BJ (cell line): ENCODE measurements at regions not wholly inside any gene's neighbourhood (a gene's known extent, or its start where the extent isn't known, plus 50 kb on each side); places are given as distances from the start of the nearest gene placed in this dataset.

Experiments
- CTCF ChIA-PET: fragments of 350-600 bp; formaldehyde crosslinking; extraction: SDS; loops from one replicate; lab custom pipeline; 2021; ENCODE audit warnings: antibody characterized with exemption, inconsistent platforms; lab: Yijun Ruan, JAX
- POLR2A ChIA-PET: fragments of 300-600 bp; sonication (Branson Sonifier 250); formaldehyde crosslinking; extraction: SDS; loops from one replicate; lab custom pipeline; 2021; ENCODE audit warnings: antibody characterized with exemption; lab: Charles Lee
- DNase-seq: peaks from one replicate; pipeline ENCODE4 v3.0.0-alpha.2; 2011; ENCODE audit warnings: low read depth
- H3K27me3 ChIP-seq: 2 replicates; pipeline ENCODE4 v1.6.0; 2011; ENCODE audit warnings: low read length; ENCODE audit not compliant: control insufficient read depth, insufficient read depth
- H3K36me3 ChIP-seq: 2 replicates; pipeline ENCODE4 v1.5.1; 2011; ENCODE audit warnings: low read length; ENCODE audit not compliant: control insufficient read depth, insufficient read depth
- H3K4me3 ChIP-seq: 2 replicates; pipeline ENCODE4 v1.5.1; 2011; ENCODE audit warnings: low read depth, mild to moderate bottlenecking, control low read depth, low read length
- TF ChIP-seq, protein P1 (sequence below): IDR thresholded peaks from 2 replicates; pipeline ENCODE4 v1.5.1; 2011; ENCODE audit warnings: low read depth, mild to moderate bottlenecking, control low read depth, inconsistent platforms, low read length, moderate library complexity; ENCODE audit not compliant: insufficient read depth

GRCh38 chr2:83461135-83461534, 997.9 kb downstream of the SUCLG1 start:
- Histone ChIP-seq H3K4me3 (no peak overlapping the region), H3K27me3 (no peaks in the 10 kb centered on the region), H3K36me3 (no peaks in the 10 kb centered on the region)
- ChIA-PET POLR2A (no interaction called here), CTCF (interaction anchor here (0.6 kb wide), 1 partner anchor 315 kb away, joined by 3 read pairs; no protein-coding TSS in a partner anchor)
- TF ChIP-seq, protein P1, sequence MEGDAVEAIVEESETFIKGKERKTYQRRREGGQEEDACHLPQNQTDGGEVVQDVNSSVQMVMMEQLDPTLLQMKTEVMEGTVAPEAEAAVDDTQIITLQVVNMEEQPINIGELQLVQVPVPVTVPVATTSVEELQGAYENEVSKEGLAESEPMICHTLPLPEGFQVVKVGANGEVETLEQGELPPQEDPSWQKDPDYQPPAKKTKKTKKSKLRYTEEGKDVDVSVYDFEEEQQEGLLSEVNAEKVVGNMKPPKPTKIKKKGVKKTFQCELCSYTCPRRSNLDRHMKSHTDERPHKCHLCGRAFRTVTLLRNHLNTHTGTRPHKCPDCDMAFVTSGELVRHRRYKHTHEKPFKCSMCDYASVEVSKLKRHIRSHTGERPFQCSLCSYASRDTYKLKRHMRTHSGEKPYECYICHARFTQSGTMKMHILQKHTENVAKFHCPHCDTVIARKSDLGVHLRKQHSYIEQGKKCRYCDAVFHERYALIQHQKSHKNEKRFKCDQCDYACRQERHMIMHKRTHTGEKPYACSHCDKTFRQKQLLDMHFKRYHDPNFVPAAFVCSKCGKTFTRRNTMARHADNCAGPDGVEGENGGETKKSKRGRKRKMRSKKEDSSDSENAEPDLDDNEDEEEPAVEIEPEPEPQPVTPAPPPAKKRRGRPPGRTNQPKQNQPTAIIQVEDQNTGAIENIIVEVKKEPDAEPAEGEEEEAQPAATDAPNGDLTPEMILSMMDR: no peak
- no peak for DNase-seq

DNA sequence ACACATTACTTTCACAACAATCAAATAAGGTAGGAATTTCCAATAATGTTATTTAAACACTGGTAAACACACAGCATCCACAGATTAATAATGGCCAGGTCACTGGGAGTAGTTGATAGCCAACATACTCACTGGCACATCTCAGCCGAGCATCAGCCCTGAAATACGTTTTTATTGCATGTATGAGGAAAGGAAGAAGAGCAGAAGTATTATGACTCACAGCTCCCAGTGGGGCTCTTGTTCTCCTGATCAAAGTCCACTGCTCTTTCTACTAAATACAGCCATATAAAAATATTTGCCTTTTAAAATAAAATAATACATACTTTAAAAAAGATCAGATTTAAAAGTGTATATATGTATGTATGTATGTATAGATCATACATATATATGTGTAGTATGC, 999.6 kb downstream of the SUCLG1 start:
- ChIA-PET CTCF (no interaction called here), POLR2A (no interaction called here)
- Histone ChIP-seq H3K36me3 (no peaks in the 10 kb centered on the region), H3K27me3 (no peaks in the 10 kb centered on the region), H3K4me3 (no peak overlapping the region)
- TF ChIP-seq, protein P1: no peak
- DNase-seq: no peak

DNA sequence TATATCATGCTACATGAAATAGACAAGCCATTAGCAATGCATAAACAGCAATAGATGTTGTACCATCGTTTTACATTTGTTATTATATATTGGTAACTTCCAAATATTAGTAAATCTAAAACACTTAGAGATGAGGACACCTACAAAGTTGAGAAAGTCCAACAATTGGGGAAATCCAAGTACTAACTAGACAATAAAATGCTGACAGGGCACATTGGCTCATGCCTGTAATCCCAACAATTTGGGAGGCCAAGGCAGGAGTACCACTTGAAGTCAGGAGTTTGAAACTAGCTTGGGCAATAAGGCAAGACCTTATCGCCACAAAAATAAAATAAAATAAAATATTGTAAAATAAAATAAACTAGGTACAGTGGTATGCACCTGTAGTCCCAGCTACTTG, 1023.1 kb downstream of the SUCLG1 start:
- TF ChIP-seq, protein P1: no peak
- CTCF ChIA-PET: no interaction called here
- POLR2A ChIA-PET: no interaction called here
- Histone ChIP-seq H3K27me3 (no peaks in the 10 kb centered on the region), H3K4me3 (no peak overlapping the region), H3K36me3 (no peaks in the 10 kb centered on the region)
- DNase-seq: no peak

DNA sequence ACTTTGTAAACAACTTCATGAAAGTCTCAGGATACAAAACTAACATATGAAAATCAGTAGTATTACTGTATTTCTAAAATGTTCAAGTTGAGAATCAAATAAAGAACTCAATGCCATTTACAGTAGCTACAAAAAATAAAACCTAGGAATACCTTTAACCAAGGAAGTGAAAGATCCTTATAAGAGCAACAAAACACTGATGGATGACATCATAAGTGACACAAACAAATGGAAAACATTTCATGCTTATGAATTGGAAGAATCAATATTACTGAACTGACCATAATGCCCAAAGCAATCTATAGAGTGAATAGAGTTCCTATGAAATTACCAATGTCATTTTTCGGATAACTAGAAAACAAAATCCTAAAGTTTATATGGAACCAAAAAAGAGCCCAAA, 1038.1 kb downstream of the SUCLG1 start:
- ChIA-PET POLR2A (no interaction called here), CTCF (no interaction called here)
- no peak for DNase-seq
- no peak overlapping the region for H3K4me3 ChIP-seq
- TF ChIP-seq, protein P1: no peak
- H3K27me3 ChIP-seq: no peaks in the 10 kb centered on the region
- H3K36me3 ChIP-seq: no peaks in the 10 kb centered on the region

DNA sequence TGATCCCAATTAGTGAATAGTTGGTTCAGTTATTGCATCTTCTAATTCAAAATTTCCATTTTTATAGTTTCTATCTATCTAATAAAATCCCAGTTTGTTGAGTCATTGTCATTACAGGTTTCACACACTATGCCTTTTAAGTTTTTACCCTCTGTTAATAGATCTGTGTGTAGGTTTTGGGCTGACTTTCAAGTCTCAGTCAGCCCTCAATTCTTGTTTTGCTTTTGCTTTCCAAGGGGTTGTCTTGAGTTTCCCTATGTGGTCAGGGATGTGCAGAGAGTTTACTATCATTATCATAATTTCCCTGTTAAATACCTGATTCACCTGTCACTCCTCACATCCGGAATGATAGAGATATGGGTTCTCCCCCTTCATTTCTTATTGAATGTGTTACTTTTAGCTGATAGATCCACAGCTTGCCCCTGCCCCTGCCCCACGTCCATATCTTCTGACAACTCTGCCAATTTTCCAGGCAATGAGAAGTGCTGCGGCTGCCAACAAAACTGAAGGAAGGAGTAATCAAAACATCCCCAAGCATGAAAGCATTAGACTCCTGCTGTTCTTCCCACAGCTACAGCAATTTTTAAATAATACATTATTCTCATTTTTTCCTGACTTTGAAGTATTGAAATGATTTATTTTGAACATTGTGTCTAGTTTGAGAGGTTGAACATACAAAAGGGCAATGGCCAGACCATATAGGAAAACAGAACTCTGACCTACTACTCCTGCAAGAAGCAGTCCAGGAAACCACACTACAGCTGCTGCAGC, 1064.8 kb downstream of the SUCLG1 start:
- no peak overlapping the region for H3K4me3 ChIP-seq
- no peak for DNase-seq
- no peaks in the 10 kb centered on the region for H3K36me3 ChIP-seq
- H3K27me3 ChIP-seq: no peaks in the 10 kb centered on the region
- ChIA-PET CTCF (no interaction called here), POLR2A (no interaction called here)
- TF ChIP-seq, protein P1: no peak
